ENCODE measurements at regions not wholly inside any gene's neighbourhood (a gene's known extent, or its start where the extent isn't known, plus 50 kb on each side); places are given as distances from the start of the nearest gene placed in this dataset.

- Histone ChIP-seq H3K4me1 (no peaks in the 10 kb centered on the region), H3K27ac (no peak overlapping the region), H3K9me3 (no peaks in the 10 kb centered on the region), H3K36me3 (replicated peaks in 1 of 2; ENCODE audit: insufficient read depth in 1 of 2, low read depth in 2 of 2) (no peaks in the 10 kb centered on the region), H3K27me3 (no peaks in the 10 kb centered on the region), H3K4me3 (no peak overlapping the region)
- DNase-seq (no peak), ATAC-seq (no peak)
- 76 to 81% methylated on average over 8 to 11 of the region's 11 CpGs for WGBS, 2 donors
- TF ChIP-seq POLR2A (IDR thresholded peaks at IDR 0.05) = no peak
- no peak for TF ChIP-seq CTCF (IDR thresholded peaks at IDR 0.05)
- intact Hi-C loops (cut with DNase I) = no loop called here
These were observed 257.3 kb downstream of the GLI2 start for GRCh38 chr2:120992791-120993555.

DNA sequence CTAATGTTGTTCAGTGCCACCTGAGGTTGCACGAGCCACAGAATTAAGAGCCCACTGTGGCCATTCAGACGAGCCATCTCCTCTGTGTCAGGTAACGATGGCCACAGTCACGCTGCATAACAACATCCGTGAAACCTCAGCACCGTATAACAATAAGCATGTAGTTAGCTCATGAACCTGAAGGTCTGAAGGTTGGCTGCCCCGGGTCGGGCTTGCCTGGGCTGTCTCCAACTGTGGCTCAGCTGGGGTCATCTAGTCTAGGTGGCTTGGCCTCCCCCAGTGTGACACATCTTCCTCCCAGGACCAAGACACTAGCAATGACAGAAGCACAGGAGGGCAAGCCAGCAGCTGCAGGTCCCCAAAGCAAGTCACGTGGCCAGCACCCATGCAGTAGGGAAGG is 258.0 kb downstream of the GLI2 start:
- DNase-seq = no peak
- no peak for ATAC-seq
- no peak for TF ChIP-seq POLR2A (IDR thresholded peaks at IDR 0.05)
- TF ChIP-seq CTCF (IDR thresholded peaks at IDR 0.05) = no peak
- intact Hi-C loops (cut with DNase I) = no loop called here
- Histone ChIP-seq H3K4me1 (no peaks in the 10 kb centered on the region), H3K36me3 (replicated peaks in 1 of 2; ENCODE audit: insufficient read depth in 1 of 2, low read depth in 2 of 2) (no peaks in the 10 kb centered on the region), H3K27me3 (no peaks in the 10 kb centered on the region), H3K4me3 (no peak overlapping the region), H3K9me3 (no peaks in the 10 kb centered on the region), H3K27ac (no peak overlapping the region)
- WGBS, 2 donors = 73 to 77% methylated on average over 9 of the region's 9 CpGs

GRCh38 chr2:120994301-120994995 is 258.8 kb downstream of the GLI2 start:
- Histone ChIP-seq H3K9me3 (no peaks in the 10 kb centered on the region), H3K27ac (no peak overlapping the region), H3K4me1 (no peaks in the 10 kb centered on the region), H3K36me3 (replicated peaks in 1 of 2; ENCODE audit: insufficient read depth in 1 of 2, low read depth in 2 of 2) (no peaks in the 10 kb centered on the region), H3K27me3 (no peaks in the 10 kb centered on the region), H3K4me3 (no peak overlapping the region)
- ATAC-seq (no peak), DNase-seq (no peak)
- intact Hi-C loops (cut with DNase I) = no loop called here
- TF ChIP-seq POLR2A (IDR thresholded peaks at IDR 0.05) (no peak), CTCF (IDR thresholded peaks at IDR 0.05) (no peak)
- 81 to 86% methylated on average over 14 of the region's 14 CpGs for WGBS, 2 donors

DNA sequence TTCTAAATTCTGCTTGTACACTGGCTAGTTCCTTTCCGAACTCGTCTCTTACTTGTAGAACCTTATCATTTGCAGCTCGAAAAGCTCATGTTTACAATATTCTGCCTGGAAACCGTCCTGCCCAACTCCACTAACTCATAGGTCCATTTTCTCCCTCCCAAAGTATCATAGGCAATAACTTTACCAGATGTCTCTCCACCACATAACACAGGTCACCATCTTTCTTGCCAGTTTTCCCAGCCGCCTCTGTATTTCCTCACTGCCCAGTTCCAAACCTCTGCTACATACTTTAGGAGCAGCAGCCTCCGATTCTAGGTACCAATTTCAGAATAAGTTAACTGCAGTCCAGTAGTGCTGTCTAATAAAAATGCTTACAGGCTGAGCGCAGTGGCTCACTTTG is 259.5 kb downstream of the GLI2 start:
- intact Hi-C loops (cut with DNase I) = no loop called here
- ATAC-seq (no peak), DNase-seq (no peak)
- no peaks in the 10 kb centered on the region for H3K4me1 ChIP-seq
- no peaks in the 10 kb centered on the region for H3K9me3 ChIP-seq
- no peak overlapping the region for H3K27ac ChIP-seq
- H3K36me3 ChIP-seq (replicated peaks in 1 of 2; ENCODE audit: insufficient read depth in 1 of 2, low read depth in 2 of 2) = no peaks in the 10 kb centered on the region
- H3K4me3 ChIP-seq = no peak overlapping the region
- H3K27me3 ChIP-seq = no peaks in the 10 kb centered on the region
- TF ChIP-seq CTCF (IDR thresholded peaks at IDR 0.05) (no peak), POLR2A (IDR thresholded peaks at IDR 0.05) (no peak)
- 79 to 84% methylated on average over 7 of the region's 7 CpGs for WGBS, 2 donors
